NCI-H82 (cell line): ENCODE measurements at regions not wholly inside any gene's neighbourhood (a gene's known extent, or its start where the extent isn't known, plus 50 kb on each side); places are given as distances from the start of the nearest gene placed in this dataset.
A peak's percentile ranks its signal among the peaks of the same experiment; 100 is the strongest.
"Not testable (repeated sequence)": the region's sequence is repeated elsewhere in the genome, so short reads cannot be mapped to it uniquely, and the experiment has no call there.

Experiments
- DNase-seq: peaks from one replicate; lab custom pipeline; 2025; lab: John Stamatoyannopoulos, UW

GRCh38 chr6:95865857-95866256 is 149.9 kb upstream of the FUT9 start:
- DNase-seq: no peak

GRCh38 chr6:95866732-95867131 is 149.0 kb upstream of the FUT9 start:
- DNase-seq: peak; percentile 43

DNA sequence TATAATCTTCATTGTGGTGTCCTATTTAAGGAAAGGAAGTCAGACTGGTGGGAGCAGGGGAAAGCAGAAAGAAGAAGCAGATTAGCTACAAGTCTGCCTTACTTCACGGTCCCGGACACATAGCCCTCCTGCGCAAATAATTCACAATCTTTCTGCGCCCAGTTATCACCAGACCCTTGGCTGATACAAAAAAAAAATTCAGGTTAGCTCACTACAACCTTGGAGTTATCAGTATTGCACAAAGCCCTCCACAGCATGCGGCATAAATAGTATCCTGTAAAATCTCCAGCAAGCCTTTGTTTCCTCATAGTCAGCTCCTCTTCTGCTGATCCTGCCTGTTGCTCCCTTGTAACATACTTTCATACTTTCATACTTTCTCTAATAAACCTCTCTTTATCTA is 148.6 kb upstream of the FUT9 start:
- no peak for DNase-seq

- no peak for DNase-seq
Observed at GRCh38 chr6:95877480-95877879, 138.3 kb upstream of the FUT9 start.

- DNase-seq: no peak
Observed at GRCh38 chr6:95879856-95880255, 135.9 kb upstream of the FUT9 start.

GRCh38 chr6:95882371-95882770 is 133.4 kb upstream of the FUT9 start:
- DNase-seq: no peak

DNA sequence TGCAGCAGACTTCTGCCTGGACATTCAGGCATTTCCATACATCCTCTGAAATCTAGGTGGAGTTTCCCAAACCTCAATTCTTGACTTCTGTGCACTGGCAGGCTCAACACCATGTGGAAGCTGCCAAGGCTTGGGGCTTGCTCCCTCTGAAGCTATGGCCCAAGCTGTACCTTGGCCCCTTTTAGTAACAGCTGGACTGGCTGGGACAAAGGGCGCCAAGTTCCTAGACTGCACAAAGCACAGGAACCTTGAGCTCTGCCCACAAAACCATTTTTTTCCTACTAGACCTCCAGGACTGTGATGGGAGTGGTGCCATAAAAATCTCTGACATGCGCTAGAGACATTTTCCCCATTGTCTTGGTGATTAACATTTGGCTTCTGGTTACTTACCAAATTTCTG is 127.1 kb upstream of the FUT9 start:
- not testable (repeated sequence) for DNase-seq

- DNase-seq: no peak
Observed at GRCh38 chr6:95905132-95905531, 110.6 kb upstream of the FUT9 start.

DNA sequence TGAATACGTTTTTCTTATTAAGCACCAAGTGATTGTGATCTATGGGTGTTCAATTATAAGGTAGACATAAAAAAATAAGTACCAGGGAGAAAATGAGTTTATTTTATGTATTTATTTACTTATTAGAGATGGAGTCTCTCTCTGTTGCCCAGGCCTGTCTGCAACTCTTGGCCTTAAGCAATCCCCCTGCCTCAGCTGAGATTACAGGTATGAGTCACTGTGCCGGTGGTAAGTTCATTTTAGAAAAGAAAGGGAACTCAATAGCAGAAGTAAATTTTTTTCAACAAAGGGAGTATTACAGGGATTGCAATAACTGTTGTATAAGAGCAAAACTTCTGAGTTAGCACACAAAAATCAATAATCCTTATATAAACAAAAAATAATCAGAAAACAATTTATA is 98.7 kb upstream of the FUT9 start:
- DNase-seq: no peak

GRCh38 chr6:95923518-95923917 is 92.3 kb upstream of the FUT9 start:
- DNase-seq: peak; percentile 24

GRCh38 chr6:95935736-95936135 is 80.0 kb upstream of the FUT9 start:
- DNase-seq: no peak

DNA sequence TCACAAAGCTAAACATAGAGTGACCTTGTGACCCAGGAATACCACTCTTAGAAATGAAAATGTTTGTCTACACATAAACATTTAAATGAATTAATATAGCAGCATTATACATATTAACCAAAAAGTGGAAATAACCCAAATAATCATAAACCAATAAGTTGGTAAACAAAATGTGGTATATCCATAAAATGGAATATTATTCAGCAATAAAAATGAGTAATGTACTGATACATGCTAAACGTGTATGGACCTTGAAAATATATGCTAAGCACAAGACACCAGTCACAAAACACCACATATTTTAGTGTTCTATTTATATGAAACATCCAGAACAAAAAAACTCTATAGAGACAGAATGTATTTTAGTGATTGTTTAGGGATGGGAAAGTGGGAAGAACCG is 68.9 kb upstream of the FUT9 start:
- DNase-seq: no peak

DNA sequence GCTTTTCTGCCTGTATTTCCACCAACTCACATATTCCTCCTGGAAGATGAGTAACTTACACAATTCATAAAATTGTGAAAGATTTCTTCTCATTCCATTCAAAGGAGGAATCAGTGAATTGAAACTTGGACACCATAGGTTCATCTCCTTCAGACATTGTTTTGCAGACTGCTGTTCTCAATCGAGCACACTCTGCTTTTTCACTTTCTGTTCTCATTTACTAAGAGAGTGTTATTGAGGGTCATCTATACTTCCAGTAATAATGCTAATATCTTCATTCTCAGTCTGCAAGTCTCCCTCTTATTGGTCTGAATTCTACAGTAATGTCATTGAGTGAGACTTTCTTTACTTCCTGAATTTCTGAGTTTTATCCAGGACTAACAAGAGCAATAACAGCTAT is 67.5 kb upstream of the FUT9 start:
- no peak for DNase-seq

DNA sequence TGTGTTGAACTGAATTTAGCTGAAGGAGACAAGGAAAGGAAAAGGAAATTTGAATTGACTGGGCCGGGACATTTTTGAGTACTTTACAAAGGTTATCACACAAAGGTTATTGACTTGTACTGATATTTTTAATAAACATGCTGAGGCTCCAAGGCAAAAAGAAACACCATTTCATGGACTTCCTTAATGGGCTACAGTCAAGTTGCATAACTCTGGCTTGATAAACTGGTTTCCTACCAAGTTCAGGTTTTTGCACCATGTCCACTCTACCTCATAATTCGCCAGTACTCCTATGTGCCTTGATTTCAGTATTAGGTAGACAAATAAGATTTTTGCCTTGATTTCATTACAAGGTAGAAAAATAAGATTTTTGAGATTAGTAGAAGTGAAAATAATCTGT is 65.8 kb upstream of the FUT9 start:
- no peak for DNase-seq

DNA sequence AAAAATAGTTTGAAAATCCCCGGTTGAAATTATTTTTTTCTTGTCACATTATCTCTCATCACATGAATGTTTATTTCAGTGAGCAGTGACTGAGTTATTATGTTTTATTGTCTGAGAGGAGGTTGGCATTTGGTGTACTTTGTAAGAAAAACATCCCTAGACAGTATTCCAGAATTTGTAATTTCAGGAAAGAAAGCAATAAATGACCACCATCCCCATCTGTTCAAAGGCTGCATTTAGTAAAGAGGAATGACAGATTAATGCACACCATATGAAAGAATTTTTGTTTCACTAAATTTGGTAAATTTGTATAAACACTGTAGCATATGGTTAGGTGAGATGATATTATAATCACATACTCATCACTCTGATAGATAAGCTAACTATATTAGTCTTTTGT is 57.1 kb upstream of the FUT9 start:
- no peak for DNase-seq

GRCh38 chr6:95959261-95959660 is 56.5 kb upstream of the FUT9 start:
- no peak for DNase-seq
